DMS79 (cell line): ENCODE measurements at regions not wholly inside any gene's neighbourhood (a gene's known extent, or its start where the extent isn't known, plus 50 kb on each side); places are given as distances from the start of the nearest gene placed in this dataset.
"Not testable (repeated sequence)": the region's sequence is repeated elsewhere in the genome, so short reads cannot be mapped to it uniquely, and the experiment has no call there.

ENCODE experiments used
- DNase-seq: peaks from one replicate; lab custom pipeline; 2025; lab: John Stamatoyannopoulos, UW

GRCh38 chr9:22650145-22650544, 203.5 kb downstream of the DMRTA1 start:
- DNase-seq = no peak

DNA sequence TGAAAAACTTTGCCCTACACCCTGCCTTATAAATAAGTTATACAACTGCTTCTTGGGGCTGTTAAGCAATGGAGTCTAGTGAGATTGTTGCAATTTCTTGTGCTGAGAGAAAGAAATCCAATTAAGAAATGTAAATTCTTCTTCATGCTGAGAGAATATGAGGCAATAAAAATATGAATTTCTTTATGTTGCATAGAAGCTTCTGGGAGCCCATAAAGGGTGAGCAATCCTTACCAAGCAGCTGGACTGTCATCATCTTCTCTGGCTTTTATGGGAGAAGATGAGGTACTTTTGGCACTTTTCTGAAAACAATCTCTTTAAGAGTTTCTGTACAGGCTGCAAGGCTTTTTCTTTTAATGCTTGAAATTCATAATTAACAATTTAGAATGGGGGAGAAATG, 204.3 kb downstream of the DMRTA1 start:
- no peak for DNase-seq

- no peak for DNase-seq
Observed at GRCh38 chr9:22654833-22655232, 208.2 kb downstream of the DMRTA1 start.

DNA sequence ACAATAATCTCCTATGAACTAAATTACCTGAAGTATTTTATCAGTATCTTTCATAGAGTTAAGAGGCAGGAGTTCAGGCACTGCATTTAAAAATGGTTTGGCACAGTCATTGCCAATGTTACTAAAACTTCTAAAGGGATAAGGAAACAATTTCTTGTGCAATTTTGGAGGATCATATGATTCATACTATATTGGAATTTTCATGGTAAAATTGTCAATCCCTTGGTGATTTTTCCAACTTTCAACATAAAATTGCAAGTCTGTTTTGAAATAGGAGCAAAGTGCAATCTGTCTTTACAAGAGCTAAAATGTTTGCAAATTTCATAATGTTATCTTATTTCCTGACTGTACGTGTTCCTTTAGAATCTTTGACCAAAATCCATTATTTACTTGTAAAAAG, 211.1 kb downstream of the DMRTA1 start:
- DNase-seq = no peak

DNA sequence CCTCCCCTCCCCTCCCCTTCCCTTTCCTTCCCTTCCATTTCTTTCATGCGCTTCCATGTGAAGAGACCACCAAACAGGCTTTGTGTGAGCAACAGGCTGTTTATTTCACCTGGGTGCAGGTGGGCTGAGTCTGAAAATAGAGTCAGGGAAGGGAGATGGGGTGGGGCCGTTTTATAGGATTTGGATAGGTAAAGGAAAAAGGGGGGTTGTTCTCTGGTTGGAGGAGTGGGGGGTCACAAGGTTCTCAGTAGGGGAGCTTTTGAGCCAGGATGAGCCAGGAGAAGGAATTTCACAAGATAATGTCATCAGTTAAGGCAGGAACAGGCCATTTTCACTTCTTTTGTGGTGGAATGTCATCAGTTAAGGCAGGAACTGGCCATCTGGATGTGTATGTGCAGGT, 211.9 kb downstream of the DMRTA1 start:
- not testable (repeated sequence) for DNase-seq

DNA sequence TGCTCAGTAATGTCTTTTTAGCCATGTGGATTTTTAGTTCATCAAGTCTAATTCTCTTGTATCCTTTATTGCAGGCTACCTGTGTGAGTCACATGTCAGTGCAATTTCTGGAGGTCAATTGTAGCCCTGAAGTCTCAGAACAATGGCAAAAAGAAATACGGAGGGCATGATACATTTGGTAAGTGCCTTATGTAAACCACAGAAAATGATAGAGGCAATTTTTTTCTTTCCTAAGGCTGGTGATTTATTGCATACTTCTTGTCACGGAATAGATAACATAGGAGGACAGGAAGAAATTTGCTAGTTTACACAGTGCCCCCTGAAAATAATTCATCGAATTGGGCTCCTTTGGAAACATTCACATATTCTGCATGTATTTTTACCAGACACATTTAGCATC, 235.9 kb downstream of the DMRTA1 start:
- DNase-seq = no peak

DNA sequence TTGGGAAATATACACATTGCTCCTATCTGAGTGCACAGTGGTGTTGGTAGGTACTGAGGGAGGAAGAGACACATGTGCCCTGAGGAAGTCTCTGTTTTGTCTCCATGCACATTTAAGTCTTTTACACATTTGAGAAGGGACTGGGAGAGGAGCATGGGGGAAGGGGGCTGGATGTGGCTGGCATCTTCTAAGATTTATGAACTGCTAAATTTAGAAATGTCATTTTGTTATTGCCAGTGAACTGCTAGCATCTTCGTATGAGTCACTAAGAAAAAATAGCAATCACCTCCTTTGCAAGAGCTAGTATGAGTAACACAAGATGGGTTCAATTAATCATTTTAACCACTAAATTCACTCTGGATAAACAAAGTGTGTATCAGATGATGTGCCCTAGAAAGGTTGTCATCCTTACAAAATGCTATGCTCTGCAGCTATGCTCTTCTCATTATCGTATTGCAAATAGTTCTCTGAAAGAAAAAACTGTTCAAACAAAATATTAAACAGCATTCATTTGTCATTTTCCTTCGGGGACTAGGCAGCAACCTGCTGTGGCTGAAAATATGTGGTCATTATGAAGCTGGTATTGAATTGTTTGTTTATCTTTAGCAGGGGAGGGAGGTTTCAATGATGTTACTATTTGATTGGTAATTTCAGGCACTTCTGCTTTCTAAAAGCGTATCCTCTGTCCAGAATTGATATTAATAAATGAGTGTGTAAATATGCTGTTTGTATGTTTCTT, 236.5 kb downstream of the DMRTA1 start:
- no peak for DNase-seq

GRCh38 chr9:22683700-22684075, 237.1 kb downstream of the DMRTA1 start:
- no peak for DNase-seq

DNA sequence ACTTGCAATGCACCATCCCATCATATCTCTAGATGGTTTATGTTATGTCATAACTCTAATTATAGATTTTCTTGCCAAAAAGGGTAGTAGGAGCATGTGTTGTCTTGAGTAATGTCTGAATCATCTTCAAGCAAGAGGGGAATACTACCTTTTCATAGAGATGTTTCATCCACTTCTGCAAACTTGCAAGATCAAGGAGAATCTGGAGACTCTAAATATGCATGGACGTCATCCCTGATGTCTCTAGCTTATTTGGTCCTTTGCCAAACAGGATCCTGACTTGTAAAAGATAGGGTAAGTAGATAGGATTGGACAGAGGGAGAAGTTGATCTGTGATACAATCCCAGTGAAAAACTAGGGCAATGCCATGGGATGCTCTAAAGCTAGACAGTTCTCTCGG, 246.5 kb downstream of the DMRTA1 start:
- no peak for DNase-seq

DNA sequence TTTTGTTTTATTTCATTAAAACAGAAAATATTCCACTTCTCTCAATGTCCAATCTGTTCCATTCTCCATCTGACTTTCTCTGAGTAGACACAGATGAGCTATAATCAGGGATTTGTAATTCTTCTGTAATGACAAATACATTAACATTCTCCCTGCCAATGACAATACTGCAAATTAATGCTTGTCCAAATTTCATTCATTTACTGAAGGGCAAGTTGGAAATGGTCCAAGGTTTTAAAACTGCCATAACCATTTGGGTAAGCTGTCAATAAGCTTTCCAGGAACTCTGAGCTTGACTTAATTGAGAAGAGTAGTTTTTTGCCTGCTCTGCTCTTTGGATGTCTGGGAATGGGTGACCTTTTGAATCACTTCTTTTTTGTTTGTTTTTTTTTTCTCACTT, 253.5 kb downstream of the DMRTA1 start:
- DNase-seq = no peak

- DNase-seq = no peak
Observed at GRCh38 chr9:22718653-22719052, 272.0 kb downstream of the DMRTA1 start.

DNA sequence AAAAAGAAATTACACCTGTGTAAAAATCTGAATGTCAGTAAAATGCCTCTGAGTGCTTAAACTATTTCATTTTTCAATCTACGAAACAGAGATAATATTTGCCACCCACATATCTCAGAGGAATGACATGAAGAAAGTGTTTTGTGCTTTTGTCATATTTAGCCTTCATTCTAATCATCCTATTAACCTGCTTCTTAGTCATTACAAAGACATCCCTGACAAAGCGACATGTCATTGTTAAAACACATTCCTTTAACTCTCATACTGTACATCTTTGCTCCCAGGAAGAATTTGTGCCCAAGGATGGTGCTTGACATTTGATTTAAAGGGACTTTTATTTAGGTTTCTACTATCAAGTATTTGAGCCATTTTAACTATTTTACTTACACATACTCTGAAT, 275.9 kb downstream of the DMRTA1 start:
- no peak for DNase-seq

DNA sequence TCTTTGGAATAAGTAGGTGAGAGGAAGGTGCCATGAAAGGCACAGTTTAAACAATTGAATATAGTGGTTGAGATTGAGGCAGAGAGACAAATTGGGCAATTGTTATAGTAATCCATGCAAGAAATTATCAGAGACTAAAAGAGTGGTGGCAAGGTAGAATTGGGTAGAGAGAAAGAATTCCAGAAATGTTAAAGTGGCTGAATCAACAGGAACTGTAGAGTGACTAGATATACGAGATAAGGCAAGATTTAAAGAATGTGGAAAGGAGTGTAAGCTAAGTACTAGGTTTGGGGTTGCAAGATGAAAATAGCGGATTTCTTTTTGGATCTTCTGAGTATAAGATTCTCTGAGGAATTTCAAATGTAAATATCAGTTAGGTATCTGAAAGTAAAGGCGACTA, 285.2 kb downstream of the DMRTA1 start:
- DNase-seq = no peak

DNA sequence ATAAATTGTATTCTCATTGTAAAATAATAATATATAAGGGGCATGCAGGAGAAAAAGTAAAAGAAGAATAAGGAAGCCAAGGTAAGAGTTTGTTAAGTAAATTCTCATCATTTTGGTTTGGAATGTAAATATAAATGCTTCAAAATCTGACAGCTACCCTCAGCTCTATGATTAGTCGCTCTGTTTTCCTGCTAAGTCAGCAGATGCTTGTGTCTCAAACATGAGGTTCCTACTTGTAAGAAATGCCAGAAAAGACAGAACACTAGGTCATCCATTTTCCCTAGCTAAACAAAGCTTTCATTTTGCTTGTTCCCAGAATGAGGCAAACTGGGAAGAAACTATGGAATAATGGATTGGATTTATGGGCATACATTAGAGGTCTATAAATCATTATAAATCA, 293.1 kb downstream of the DMRTA1 start:
- no peak for DNase-seq

DNA sequence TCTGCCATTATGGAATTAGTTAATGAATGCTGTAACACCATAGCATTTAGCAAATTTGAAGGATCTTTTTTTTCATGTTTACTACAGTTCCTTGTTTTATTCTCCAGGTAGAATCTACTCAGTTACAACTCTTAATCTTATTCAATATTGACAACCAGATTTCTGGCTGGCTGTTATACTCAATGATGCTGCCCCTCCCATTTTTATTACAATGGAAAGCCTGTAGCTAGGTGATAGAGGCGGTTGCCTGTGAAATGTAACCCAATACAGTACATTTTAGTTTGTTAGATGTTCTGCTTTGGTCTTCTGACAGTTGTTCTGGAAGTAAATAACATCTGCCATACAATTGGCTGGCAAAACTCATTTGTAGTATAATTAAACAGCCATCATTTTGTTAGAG, 294.2 kb downstream of the DMRTA1 start:
- no peak for DNase-seq

DNA sequence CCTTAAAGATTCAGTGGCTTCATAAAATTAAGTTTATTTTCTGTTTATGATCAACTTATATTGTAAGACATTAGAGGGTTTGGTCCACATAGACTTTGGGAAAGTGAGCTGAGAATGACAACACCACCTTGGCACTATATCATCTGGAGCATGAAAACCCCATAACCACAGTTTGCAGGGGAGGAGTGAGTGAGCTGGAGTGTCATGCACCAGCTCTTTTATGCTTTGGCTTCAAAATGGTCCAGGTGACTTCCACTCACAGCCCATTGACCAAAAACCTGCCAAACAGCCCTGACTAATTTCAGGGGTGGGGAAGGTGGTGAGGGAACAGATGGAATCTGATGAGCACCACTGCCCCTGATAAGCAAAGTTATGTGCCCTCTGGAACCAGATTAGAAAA, 295.8 kb downstream of the DMRTA1 start:
- no peak for DNase-seq

DNA sequence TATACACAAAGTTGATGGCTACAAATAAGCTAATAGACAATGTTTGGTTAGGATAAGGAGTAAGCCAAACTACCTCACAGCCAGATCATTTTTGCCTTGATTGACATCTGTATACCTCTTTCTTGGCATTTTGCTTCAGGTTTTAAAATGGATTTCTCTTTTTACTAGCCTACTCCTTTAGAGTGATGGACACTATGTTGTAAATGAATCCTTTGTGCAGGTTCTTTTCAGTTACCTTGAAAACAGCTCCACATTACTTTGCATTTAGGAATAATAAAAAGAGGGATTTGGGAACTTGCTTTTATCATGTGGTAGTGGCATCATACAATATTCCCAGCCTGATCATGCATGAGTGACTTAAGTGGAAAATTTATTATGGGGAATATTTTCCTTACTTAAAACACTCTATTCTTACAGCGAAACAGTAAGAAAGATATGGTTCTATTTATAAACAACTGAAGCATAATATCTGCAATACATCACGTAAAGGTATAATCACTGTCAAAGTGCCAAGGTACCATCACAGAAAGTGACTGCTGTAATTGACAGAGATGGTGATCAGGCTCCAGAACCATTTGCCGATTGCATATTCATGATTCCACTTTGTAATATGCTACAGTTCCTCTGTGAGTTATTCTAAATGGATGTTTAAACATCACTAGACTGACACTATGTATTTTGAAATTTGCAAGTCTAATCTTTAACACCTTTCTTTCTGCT, 327.0 kb downstream of the DMRTA1 start:
- no peak for DNase-seq

- no peak for DNase-seq
Observed at GRCh38 chr9:22790329-22790728, 343.7 kb downstream of the DMRTA1 start.

- no peak for DNase-seq
Observed at GRCh38 chr9:22808876-22809275, 362.3 kb downstream of the DMRTA1 start.

DNA sequence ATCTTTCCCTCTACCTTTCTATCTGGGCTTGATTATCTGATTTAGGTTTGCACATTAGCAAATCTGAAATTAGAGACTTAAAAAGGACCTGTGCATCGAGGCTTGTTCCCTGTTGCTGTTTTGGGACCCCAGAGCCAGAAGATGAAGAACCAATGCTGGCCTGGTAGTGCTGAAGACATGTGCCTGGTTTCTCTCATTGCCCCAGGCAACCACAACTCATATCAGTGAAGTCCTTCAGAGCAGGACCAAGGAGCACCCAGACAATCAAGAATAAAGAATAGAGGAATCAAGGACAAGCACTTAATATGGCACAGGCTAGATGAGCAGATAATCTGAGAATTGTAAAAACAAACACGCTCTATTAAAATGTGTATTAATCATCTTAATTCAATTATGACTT, 362.7 kb downstream of the DMRTA1 start:
- DNase-seq = no peak

GRCh38 chr9:22813529-22813928, 366.9 kb downstream of the DMRTA1 start:
- no peak for DNase-seq

- no peak for DNase-seq
Observed at GRCh38 chr9:22815246-22815645, 368.6 kb downstream of the DMRTA1 start.

GRCh38 chr9:22817181-22817580, 370.6 kb downstream of the DMRTA1 start:
- DNase-seq = no peak

DNA sequence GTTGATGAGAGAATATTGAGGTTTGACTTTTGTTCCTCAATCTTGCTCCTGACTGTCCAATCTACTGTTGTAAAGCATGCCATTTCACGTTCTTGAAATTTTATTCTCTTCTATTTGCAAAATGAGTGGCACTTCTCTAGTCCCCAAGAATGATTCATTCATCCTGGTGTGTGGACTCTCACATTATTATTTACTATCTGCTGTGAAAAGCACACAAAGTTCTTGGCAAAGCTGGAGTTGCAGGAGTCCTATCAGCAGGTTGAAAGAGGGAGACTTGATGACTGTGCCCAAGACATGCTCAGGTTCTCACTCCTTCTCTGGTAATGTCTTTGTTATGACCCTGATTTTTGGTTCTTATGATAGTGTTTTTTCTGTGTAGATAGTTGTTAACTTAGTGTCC, 382.6 kb downstream of the DMRTA1 start:
- no peak for DNase-seq
